ENCODE measurements at regions not wholly inside any gene's neighbourhood (a gene's known extent, or its start where the extent isn't known, plus 50 kb on each side); places are given as distances from the start of the nearest gene placed in this dataset.
A peak's percentile ranks its signal among the peaks of the same experiment; 100 is the strongest.

DNA sequence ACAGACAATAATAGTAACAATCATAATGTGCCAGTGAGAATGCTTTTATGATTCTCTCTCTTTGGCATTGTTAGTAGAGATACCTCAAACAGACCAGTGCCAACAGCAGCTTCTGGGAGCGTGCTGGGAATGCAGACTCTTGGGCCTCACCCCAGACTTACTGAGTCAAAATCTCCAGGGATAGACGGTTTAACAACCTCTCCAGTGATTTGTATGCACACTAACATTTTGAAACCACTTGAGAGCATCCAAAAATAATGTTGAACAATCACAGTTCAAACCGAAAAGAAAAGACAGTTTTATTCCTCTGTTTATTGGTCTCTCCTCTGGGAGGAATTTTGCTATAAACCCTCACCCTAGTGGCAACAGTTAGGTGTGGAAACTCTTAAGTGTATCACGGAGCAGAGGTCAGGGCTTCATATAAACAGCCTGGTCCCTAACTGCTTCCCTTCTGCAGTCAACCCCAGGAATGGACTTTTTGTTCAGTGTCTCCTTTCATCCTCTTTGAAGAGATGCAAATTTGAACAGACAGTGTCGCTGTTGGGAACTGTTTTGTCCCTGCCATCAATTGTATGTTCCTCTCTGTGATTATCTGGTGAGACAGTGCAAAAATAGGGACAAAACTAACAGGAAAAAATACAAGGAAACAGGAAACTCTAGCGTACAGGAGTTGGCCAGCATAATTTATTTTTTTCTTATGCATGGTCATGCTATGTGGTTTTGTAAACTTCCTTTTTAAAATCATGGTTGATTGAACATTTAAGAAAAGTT, 162.4 kb upstream of the BTBD3 start:
- peak; percentile 24 for DNase-seq (ENCODE audit: low spot score)

DNA sequence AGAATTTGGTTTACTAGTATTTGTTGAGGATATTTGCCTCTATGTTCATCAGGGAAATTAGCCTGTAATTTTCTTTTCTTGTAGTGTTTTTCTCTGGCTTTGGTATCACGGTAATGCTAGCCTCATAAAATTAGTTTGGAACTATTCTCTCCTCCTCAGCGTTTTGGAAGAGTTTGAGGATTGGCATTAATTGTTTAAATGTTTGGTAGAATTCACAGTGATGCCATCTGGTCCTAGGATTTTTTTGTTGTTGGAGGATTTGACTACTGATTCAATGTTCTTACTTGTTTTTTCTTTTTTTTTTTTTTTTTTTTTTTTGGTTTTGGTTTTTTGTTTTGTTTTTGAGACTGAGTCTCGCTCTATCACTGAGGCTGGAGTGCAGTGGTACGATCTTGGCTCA, 156.2 kb upstream of the BTBD3 start:
- DNase-seq (ENCODE audit: low spot score): no peak

DNA sequence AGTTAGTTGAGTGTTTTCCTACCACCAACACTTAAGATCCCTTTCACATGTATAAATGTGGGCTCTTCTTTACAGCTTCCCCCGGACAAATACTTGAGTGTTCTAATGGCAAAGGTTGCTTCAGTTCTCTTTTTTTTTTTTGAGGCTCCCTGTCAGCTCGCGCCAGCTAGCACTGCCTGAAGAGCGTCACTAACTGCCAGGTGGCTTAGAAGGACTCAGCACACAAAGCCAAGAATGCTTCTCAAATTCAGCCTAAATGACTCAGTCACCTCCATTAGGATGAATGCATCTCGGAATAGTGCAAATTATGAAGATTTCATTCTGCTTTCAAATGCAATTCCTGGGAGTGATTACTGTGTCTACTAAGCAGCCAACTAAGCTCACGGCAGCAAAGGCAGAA, 150.7 kb upstream of the BTBD3 start:
- DNase-seq (ENCODE audit: low spot score): no peak

DNA sequence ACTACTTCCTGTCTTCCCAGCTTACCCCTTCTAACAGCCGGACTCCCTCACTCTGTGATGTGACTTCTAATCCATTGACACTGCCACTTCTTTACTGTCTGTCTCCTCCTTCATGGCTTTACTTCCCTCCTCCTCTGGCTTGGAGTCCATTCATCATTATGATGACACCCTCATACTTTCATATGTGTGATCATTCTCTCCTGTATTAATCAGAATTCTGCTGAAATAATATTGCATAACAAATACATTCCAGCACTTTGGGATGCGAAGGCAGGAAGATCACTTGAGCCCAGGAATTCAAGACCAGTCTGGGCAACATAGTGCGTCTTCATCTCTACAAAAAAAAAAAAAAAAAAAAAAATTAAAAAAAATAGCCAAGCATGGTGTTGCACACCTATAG, 147.9 kb upstream of the BTBD3 start:
- no peak for DNase-seq (ENCODE audit: low spot score)

DNA sequence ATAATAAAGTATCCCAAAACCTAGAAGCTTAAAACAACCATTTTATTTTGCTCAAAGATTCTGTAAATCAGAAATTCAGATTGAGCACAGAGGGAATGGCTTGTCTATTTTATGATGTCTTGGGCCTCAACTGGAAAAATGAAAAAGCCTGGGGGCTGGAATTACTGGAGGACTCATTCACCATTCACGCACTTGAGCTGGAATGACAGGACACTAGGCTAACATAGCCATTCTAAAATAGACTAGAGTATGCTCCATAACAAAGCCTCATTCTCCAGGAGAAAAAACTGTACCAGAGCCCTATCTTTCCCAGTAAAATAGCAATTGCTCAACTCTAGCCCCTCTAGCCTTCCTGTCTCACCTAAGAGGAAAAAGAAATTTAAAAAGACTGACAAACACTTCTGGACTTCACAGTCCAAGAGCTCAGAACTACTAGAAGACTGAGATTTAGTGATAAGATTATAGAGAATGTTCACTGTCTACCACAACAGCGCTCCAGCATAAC, 145.4 kb upstream of the BTBD3 start:
- no peak for DNase-seq (ENCODE audit: low spot score)

DNA sequence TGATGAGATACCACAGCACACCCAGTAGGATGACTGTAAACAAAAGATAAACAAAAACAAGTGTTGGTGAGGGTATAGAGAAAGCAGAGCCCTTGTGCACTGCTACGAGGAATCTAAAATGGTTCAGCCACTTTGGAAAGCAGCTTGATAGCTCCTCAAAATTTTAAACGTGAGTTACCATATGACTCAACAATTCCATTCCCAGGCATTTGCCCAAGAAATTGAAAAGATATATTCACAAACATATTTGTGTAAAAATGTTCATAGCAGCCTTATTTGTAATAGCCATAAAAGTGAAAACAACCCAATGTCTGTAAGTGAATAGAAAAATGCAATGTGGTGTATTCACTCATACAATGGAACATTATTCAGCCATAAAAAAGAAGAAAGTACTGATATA, 141.0 kb upstream of the BTBD3 start:
- DNase-seq (ENCODE audit: low spot score): no peak

DNA sequence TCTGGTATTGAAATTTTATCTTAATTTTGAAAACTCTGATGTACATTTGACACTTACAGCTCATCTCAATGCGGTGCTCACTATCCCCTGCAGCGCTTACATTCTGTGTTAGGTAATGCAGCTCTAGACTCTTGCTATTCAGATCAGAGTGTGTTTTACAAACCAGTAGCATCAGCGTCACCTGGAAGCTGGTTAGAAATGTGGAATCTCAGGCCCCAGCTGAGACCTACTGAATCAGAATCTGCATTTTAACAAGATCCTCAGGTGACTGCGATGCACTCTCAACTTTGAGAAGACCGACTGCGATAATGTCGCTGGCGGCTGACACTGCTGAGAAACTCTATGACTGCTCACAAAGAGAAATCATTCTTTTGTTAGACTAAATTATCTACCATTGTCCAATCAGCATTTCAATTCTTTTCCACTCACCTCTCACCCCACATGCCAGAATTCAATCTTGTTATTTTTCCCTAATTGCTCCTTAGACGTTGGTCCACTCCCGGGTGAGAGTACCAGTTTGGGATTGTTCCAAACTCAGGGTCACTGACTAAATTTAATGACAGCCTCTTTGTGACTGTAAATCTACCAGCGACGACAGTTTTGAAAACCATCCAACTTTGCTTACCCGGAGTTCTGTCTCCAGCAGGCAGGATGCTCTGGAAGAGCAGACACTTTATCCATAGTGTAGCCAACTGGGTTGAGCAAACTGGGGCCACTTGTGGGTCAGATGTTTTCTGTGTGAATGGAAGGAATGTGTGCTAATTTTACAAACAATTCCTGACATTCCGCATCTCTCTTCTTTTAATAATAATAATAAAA, 140.1 kb upstream of the BTBD3 start:
- DNase-seq (ENCODE audit: low spot score): no peak

DNA sequence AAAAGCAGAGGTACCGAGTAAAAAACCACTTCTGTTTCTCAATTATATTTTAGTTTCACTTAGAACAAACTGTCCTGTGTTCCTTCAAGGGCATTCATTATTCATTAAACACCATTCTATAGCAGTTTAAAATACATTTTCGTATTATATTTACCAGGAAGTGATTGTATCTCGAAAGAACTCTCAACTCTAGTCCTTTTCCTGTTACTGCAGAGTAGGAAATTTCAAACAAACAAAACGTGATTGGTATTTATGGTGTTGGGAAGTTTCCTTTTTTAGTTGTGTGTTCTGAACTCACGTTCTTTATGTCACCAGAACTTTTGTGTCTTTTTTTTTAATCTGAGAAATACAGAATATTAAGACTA, 139.5 kb upstream of the BTBD3 start:
- DNase-seq (ENCODE audit: low spot score): no peak

DNA sequence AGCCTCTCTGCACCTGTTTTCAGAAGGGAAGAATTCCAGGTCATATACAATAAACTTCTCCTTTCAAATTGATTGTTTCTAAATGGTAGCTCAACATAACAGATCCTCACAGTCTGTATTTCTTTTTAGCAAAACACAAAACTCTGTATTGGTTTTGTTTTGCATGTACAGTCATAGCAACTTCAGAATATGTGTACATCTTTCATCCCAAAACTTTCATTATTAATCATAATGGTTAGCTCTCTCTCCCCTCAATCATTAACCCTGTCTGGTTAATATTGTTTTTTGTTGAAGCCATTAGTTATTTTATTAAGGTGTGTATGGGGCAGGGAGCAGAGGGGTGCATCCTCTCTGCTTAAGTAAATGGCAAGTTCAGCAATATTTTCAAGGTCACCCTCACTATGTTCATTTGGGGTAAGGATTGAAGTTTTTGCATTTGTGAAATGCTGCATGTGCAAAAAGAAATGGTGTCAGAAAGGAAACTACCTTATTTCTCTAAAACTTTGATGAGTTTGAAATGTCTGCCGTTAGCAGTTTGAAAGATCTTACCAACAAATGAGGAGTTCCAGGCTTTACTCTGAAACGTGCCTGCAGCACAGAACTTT, 136.8 kb upstream of the BTBD3 start:
- DNase-seq (ENCODE audit: low spot score): no peak

DNA sequence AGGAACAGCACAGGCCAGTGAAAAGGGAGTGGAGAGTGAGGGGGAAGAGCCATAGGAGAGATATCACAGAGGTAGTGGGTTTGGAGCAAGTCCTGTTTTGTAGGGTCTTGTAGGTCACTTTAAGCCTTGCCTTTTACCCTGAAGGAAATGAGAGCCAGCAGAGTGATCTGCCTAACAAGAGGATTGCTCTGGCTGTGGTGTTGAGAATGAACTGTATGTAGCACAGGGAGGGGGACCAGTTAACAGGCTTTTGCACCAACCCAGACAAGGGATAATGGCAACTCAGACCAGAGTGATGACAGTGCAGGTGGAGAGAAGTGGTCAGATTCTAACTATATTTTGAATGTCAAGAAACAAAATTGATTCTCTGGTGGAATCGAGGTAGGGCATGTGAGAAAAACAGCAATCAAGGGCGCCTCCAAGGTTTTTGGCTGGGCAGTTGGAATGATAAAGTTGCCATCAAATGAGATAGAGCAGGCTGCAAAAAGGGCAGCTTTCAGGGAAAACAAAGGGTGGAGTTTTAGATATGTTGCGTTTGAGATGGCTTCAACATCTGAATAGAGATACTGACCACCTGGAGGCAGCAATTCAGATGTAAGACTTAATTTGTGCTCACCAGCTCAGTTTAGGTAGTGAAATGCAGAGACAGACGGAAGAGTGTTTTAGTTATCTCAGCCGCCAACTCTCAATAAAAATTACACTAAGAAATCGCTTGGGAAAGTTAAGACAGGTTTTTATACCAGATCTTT, 134.4 kb upstream of the BTBD3 start:
- DNase-seq (ENCODE audit: low spot score): no peak

DNA sequence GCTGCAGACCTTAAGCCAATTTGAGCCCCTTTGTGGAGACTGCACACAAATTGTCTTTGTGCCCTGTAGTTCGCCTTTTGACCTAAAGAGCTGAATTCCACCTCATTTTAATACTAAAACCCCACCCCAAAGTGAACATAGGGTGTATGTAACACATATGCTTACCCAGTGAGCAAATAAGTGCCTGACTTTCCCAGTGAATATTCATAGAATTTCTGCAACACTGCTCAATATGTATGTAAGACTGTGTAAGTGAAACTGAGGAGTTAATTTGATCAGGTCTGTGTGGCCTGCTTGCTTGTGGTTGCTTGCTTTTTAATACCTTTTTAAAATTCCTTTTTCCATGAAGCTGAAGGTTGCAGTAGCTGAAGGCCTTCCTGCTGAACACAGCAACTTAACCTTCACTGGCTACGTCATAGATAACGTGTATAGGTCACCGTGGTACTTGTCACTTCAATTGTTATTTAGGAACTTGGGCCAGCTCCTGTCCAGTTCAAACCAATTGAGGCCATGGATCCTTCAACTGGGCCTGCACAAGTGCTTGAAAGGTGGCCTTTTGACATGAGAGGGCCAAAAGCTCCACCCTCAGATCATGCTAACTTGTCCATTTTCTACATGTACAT, 131.7 kb upstream of the BTBD3 start:
- no peak for DNase-seq (ENCODE audit: low spot score)

DNA sequence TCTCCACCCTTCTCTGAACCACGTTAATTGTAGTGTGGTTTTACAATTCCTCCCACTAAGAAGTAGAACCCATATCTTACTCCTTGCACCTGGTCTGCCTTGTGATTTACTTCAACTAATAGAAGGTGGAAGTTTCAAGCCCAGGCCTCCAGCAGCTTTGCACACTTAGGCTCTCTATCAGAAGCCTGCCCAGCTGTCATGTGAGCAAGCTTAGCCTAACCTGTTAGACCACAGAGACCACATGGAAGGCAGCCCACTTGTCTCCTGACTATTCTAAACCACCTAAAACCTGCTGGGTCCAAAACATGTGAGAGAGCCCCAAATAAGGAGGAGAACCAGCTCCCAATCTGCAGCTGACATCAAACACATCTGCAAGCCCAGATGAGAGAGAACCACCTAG, 127.6 kb upstream of the BTBD3 start:
- DNase-seq (ENCODE audit: low spot score): peak; percentile 24

DNA sequence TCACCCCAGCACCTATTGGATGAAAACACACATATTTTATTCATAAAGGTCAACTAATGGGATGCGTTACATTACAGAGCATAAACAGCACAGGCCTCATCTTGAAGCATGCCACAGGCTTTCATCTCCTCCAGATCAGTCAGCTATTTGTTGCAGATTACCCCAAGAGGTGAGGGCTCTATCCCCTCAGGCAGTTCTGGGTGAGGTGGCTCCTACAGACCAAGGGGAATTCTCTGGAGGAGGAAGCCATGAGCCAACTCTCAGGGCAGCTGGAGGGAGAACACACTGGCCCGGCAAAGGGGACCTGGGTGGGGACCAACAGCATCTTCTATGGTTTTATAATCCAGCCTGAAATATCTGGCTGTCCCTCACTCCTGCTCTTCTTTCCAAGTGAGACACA, 126.4 kb upstream of the BTBD3 start:
- DNase-seq (ENCODE audit: low spot score): no peak

DNA sequence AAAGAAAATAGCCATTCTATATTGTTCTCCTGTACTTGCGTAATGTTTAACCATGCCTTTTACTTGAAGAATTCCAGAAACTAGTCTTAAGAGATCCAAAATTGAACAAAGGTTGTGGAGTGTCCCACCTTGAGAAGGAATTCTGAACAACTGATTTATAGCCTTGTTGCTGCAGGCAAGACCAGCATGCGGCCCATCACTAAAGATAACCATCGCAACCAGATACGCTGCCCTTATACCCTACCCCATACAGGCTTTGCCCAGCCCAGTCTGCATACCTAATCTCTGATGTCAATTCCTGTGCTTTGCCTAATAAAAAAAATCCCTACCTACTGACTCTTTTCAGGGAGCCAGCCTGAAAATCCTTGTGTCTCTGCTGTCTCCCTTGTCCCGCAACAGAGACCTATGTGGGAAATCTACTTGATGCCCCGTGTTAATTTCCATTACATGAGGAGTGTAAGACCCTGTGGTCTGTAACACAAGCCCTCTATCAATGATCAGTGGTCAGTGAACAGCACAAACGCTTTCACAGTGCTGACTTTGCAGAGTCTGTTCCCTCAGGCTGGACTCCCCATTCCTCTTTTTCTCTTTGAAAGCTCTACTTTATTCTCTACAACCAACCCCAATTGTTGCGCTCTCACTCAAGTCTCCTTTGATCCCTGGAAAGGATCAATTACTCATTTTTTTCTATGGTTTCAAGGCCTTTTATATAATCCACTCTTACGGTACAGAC, 125.7 kb upstream of the BTBD3 start:
- DNase-seq (ENCODE audit: low spot score): peak; percentile 86

DNA sequence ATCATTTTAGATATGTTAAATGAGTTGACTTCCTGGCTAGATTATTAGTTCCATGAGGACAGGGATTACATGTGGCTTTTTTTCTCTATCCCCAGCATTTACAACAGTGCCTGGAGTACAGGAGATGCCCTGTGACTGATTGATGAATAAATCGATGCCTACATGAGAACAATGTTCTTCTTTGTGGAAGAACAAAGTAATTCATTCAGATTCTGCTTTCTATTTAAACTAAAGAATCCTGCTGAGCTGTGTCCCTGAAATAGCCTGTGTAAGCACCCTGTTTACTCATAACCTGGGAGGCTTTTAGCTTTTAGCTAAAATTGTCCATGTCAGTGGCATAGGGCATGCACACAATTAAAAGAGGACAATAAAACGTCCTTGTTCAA, 125.1 kb upstream of the BTBD3 start:
- no peak for DNase-seq (ENCODE audit: low spot score)

DNA sequence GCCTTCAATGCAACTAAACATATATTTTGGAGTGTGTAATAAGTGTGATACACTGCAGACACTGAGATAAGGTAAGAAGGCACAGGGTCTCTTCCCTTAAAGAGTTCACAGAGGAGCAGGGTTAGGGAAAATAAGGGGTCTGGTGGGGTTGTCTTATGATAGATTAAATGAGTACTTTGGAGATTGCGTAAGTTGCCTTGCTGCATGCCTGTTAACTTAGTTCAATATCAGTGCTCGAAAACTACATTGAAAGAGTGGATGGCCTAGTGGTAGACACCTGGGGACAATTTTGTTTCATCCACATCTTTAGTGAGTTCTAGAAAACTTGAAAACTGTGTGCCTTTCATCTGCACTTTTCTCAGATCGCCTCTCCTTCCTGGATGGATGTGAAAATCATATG, 123.2 kb upstream of the BTBD3 start:
- DNase-seq (ENCODE audit: low spot score): no peak

DNA sequence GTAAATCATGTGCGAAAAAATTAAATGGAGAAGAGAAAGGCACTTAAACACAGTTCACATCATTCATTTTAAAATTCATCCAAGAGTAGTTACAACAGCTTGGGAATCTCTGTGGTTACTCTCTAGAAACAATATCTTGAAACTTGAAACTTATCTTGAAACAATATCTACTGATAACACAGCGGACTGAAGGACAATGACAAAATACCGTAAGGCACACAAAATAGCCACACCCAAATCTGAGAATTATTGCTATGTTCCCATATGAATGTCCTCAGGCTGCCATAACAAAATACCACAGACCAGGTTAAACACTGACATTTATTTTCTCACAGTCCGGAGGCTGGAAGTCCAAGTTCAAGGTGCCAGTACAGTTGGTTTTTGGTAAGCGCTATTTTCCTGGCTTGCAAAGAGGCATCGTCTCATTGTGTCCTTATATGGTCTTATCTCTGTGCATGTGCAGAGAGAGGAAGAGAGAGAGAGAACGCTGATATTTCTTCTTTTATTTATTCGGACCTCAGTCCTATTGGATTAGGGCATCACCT, 122.5 kb upstream of the BTBD3 start:
- DNase-seq (ENCODE audit: low spot score): no peak

DNA sequence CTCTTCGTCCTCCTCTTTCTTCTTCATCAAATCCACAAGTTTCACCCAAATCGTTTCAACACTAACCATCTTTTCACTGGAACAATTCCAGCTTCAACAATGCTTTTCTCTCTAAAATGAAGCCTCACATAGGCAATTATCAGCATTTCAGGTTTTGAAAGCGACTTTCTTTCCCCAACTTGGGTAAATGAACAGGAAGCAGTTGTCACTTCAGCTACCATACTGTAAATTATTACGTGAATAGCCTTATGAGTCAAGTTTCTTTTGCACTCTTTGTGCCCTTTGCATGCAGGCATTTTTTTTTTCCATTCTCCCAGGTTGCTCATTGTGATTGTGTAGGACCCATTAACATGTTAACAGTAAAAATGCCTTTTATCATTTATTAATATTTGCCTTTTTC, 121.7 kb upstream of the BTBD3 start:
- no peak for DNase-seq (ENCODE audit: low spot score)

DNA sequence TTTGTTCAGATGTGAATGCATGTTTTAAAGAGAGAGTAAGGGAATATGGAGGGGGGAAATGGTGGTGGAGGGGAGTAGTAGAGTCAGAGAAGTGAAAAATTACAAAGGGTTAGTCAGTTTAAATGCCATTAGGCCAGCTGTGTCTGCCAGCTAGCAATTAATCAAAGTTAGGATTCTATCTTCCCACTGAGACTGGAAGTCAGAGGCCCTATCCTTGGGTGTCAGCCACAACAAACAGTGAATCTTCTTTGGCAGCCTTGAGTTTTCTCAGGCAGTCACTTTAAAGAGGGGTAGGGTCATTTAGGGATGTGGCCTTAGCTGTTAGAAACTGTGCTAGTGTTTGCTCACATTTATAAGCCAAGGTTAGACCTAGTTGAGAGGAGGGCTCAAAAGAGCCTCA, 120.5 kb upstream of the BTBD3 start:
- no peak for DNase-seq (ENCODE audit: low spot score)

DNA sequence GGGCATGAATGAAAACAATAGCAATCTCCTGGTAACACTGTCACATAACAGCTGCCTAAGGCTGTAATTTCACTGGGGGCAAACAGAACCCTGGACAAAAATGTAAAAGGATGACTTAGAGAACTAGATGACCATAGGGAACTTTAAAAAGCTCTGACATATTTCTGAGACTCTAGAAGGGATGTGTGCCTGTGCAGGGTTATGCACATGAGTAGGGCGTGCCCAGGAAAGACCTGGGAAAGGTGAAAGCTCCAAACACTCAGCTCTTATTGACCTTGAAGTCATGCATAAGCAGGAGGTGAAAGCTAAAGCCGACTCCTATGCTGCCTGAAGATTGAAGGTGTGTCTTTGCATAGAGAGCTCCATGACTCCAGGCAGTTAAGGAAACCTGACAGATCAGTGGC, 118.4 kb upstream of the BTBD3 start:
- peak; percentile 33 for DNase-seq (ENCODE audit: low spot score)

Measured in HT-29 (cell line).